WERI-Rb-1 (cell line): ENCODE measurements at regions not wholly inside any gene's neighbourhood (a gene's known extent, or its start where the extent isn't known, plus 50 kb on each side); places are given as distances from the start of the nearest gene placed in this dataset.

Experiments used
- DNase-seq: peaks from one replicate; pipeline ENCODE4 v3.0.0-alpha.2; 2020
- H3K27ac ChIP-seq: fragments of 250-450 bp; sonication (Bioruptor Pico); 2 replicates; pipeline ENCODE4 v1.5.1; 2020; ENCODE audit warnings: mild to moderate bottlenecking, moderate library complexity
- H3K27me3 ChIP-seq: fragments of 250-450 bp; sonication (Bioruptor Pico); 2 replicates; pipeline ENCODE4 v1.5.1; 2021; ENCODE audit warnings: mild to moderate bottlenecking, low read depth, moderate library complexity; ENCODE audit not compliant: insufficient read depth, severe bottlenecking
- H3K36me3 ChIP-seq: fragments of 250-450 bp; sonication (Bioruptor Pico); 2 replicates; pipeline ENCODE4 v1.5.1; 2020; ENCODE audit warnings: mild to moderate bottlenecking, moderate library complexity
- H3K4me3 ChIP-seq: 2 replicates; pipeline ENCODE4 v1.5.1; 2011; ENCODE audit warnings: low read depth, mild to moderate bottlenecking, control low read depth, low read length
- H3K9me3 ChIP-seq: fragments of 250-450 bp; sonication (Bioruptor Pico); 2 replicates; pipeline ENCODE4 v1.5.1; 2021; ENCODE audit warnings: mild to moderate bottlenecking, moderate library complexity; ENCODE audit not compliant: severe bottlenecking
- CTCF ChIP-seq: IDR thresholded peaks from 2 replicates; pipeline ENCODE4 v1.5.1; 2011; ENCODE audit warnings: low read depth, mild to moderate bottlenecking, control low read depth, inconsistent platforms, low read length

- no peak for DNase-seq
These were observed 810.1 kb downstream of the PLA2G4A start for GRCh38 chr1:187638733-187639434.

GRCh38 chr1:187641015-187641414, 812.3 kb downstream of the PLA2G4A start:
- no peak for TF ChIP-seq CTCF
- no peak for DNase-seq
- Histone ChIP-seq H3K27me3 (no peaks in the 10 kb centered on the region), H3K9me3 (no peaks in the 10 kb centered on the region), H3K27ac (no peak overlapping the region), H3K36me3 (no peaks in the 10 kb centered on the region), H3K4me3 (no peak overlapping the region)

More at GRCh38 chr1:187638733-187639434, 810.1 kb downstream of the PLA2G4A start:
- H3K4me3 ChIP-seq: no peak overlapping the region
- no peaks in the 10 kb centered on the region for H3K27me3 ChIP-seq
- no peak for TF ChIP-seq CTCF
- no peak overlapping the region for H3K27ac ChIP-seq
- no peaks in the 10 kb centered on the region for H3K36me3 ChIP-seq
- no peaks in the 10 kb centered on the region for H3K9me3 ChIP-seq

GRCh38 chr1:187641463-187641862, 812.7 kb downstream of the PLA2G4A start:
- Histone ChIP-seq H3K9me3 (no peaks in the 10 kb centered on the region), H3K4me3 (no peak overlapping the region), H3K27ac (no peak overlapping the region), H3K36me3 (no peaks in the 10 kb centered on the region), H3K27me3 (no peaks in the 10 kb centered on the region)
- TF ChIP-seq CTCF: no peak
- DNase-seq: no peak

GRCh38 chr1:187641907-187642306, 813.2 kb downstream of the PLA2G4A start:
- no peaks in the 10 kb centered on the region for H3K9me3 ChIP-seq
- DNase-seq: no peak

GRCh38 chr1:187645651-187646050, 816.9 kb downstream of the PLA2G4A start:
- no peaks in the 10 kb centered on the region for H3K9me3 ChIP-seq
- no peak overlapping the region for H3K4me3 ChIP-seq
- no peak for DNase-seq
- H3K36me3 ChIP-seq: no peaks in the 10 kb centered on the region
- H3K27me3 ChIP-seq: no peaks in the 10 kb centered on the region
- no peak for TF ChIP-seq CTCF
- H3K27ac ChIP-seq: no peak overlapping the region

More at GRCh38 chr1:187641907-187642306, 813.2 kb downstream of the PLA2G4A start:
- no peak overlapping the region for H3K4me3 ChIP-seq
- TF ChIP-seq CTCF: no peak
- H3K27ac ChIP-seq: no peak overlapping the region
- no peaks in the 10 kb centered on the region for H3K27me3 ChIP-seq
- no peaks in the 10 kb centered on the region for H3K36me3 ChIP-seq
